CD4-positive, alpha-beta T cell treated with Interleukin-6 at 100 ng/mL for 8 hours (primary cell): ENCODE measurements at regions not wholly inside any gene's neighbourhood (a gene's known extent, or its start where the extent isn't known, plus 50 kb on each side); places are given as distances from the start of the nearest gene placed in this dataset.

Source experiments
- DNase-seq: peaks from one replicate; pipeline ENCODE4 v3.0.0-alpha.2; 2020; ENCODE audit warnings: mixed read lengths, low spot score

DNA sequence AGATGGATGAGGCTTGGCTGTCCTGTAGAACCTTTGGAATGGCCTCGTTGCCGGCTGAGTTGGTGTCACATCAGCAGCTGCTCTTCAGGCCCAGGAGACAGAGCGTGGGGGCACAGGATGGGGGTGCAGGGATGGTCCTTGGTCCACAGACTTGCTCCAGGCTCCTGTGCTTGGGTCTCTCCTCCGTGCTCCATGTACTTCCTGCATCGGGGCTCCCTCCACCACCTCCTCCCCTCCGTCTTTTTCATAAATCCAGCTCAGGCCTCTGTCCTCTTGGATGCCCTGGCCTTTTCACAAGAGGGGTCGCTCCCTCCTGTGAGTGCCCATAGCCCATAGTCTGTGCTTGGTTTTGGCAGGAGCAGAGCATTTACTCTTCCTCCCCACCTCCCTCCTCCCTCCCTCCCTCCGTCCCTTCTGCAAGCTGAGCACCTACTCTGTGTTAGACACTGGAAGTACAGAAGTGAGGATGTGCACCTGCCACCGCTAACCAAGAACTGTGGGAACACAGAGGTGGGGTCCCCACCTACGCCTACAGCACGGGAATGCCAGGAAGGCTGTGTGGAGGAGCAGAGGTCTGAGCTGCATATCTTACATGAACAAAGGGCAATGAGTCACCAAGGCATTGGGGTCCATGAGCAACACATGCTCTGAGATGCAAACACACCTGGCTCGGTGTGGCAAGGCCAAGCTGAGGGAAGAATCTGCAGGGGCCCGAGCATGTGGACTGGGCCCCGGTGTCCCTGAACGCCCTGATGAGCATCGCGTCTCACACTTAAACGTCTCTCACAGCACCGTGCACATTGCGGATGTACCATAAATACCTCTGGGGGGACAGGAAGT lies 458.7 kb upstream of the HS6ST1 start:
- no peak for DNase-seq

DNA sequence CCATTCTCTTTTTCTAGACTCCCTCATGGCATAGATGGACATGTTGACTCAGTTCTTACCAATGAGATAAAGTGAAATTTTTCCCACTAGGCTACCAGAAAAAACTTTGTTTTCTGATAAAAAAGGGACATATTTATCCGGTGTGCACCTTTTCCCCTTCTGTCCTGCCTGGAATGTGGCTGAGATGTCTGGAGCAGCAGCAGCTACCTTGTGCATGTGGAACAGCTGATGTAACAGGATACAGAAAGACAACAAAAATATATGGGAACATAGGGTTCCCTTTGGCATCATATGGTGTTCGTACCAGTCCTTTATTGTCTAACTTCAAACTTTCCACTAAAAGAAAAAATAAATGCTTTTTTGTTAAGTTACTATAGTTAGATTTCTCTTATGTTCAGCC lies 460.2 kb upstream of the HS6ST1 start:
- DNase-seq, result no peak

GRCh38 chr2:128779301-128780095 lies 460.8 kb upstream of the HS6ST1 start:
- no peak for DNase-seq

DNA sequence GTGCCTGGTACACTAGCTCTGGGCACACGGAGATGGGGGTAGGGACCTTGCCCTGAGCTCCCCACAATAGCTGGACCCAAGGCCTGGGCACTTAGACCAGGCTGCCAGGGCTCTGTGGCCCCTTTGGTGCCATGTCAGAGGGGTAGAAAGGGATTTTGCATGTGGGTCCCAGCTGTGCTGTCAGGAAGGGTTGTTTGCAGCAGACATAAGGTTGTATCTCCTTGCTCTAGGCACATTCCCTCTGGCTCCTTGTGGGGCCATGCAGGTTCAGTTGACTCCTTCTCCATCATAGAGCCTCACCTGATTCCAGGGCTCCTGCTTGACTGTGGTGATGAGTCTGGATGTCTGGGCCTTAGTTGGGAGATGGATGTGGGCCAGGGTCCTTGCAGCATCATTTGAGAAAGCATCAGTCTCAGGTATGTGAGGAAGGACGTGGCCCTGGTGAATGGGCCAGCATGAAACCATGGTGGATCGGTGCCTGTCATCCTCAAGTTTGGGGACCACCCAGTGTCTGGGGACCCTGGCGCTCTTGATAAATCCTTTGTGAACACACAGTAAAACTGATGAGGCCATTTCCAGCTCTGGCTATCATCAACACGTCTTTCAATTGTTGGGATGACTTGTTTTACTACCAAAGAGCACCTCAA lies 461.9 kb upstream of the HS6ST1 start:
- DNase-seq, result no peak

- no peak for DNase-seq
These were observed 462.5 kb upstream of the HS6ST1 start for GRCh38 chr2:128781166-128781565.

DNA sequence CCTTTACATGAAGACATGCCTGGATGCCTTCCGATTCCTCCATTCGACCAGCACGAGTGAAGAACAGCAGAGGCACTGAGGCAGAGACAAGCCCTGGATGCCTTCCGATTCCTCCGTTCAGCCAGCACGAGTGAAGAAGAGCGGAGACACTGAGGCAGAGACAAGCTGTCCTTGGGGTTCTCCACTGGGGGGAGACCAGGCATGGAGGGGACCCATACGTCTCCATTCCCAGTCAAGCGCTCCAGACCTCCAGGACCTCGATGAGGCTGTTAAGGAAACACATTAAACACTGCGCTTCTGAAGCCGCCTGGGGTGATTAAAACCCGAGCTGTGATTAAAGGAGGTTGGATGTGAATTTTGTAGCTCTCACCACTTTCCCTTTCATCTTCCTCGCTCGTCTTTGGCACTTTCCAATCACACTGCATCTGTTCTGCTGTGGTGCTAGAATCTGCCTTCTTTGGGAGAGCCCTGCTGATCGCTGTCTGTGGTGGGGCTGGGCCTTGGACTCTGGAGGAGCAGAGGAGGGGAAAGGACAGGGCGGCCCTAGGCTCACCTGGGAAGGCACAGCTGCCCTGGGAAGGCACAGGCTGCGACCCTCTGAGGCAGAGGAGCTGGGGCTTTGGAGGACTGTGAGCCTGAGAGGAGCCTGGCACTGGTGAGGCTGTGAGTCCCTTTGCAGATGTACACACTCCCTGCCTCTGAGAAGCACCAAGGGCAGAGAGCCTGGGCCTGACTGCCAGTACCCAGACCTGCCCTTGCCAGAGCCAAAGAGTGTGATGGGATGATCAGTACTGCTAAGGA lies 463.1 kb upstream of the HS6ST1 start:
- no peak for DNase-seq

DNA sequence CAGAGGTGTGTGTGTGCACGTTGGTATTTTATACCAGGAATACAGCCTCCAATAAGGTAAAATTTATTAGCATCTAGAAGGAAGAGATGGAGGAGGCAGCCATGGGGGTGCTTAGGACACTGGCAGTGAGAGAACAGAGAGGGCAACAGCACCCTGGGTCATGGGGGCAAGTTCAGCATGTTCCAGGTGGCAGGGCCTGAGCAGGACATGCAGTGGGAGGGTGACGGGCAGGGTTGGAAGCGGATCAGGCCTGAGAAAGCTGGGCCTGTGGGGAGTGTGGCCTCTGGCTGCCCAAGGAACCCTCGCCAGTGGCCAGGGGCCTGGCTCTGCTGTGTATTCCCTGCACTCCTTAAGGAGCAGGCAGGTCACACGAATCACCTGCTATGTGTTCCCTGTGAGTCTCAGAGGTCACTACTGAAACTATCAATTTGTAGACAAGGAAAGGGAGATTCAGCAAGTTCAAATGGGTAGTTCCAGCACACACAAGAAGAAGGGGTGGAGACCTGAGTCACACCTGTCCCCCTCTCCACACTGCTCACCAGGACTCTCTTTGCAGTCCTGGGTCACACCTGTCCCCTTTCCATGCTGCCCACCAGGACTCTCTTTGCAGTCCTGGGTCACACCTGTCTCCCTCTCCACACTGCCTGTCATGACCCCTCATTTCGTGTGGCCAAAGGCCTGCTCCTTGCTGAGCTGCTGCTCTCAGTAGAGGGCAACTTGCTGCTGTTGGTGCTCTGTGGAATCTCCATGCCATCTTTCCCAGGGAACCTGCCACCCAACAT lies 463.9 kb upstream of the HS6ST1 start:
- DNase-seq, result no peak

GRCh38 chr2:128783193-128783671 lies 464.6 kb upstream of the HS6ST1 start:
- DNase-seq, result no peak

GRCh38 chr2:128783896-128784295 lies 465.2 kb upstream of the HS6ST1 start:
- DNase-seq, result no peak

GRCh38 chr2:128784626-128785306 lies 466.1 kb upstream of the HS6ST1 start:
- no peak for DNase-seq

DNA sequence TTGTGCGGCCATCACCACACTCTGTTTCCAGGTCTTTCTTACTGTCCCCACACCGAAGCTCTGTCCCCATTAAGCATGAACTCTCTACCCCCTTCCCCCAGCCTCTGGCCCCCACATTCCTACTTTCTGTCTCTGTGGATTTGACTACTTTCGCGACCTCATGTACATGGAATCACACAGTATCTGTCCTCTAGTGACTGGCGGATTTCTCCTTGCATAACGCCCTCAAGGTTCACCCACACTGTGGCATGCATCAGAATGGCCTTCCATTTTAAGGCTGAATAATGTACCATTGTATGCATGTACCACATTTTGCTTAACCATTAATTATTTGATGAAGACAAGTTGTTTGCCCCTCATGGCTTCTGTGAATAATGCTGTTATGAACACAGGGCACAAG lies 467.6 kb upstream of the HS6ST1 start:
- DNase-seq, result no peak

GRCh38 chr2:128786741-128787478 lies 468.2 kb upstream of the HS6ST1 start:
- DNase-seq, result no peak

- no peak for DNase-seq
These were observed 468.9 kb upstream of the HS6ST1 start for GRCh38 chr2:128787616-128788015.

DNA sequence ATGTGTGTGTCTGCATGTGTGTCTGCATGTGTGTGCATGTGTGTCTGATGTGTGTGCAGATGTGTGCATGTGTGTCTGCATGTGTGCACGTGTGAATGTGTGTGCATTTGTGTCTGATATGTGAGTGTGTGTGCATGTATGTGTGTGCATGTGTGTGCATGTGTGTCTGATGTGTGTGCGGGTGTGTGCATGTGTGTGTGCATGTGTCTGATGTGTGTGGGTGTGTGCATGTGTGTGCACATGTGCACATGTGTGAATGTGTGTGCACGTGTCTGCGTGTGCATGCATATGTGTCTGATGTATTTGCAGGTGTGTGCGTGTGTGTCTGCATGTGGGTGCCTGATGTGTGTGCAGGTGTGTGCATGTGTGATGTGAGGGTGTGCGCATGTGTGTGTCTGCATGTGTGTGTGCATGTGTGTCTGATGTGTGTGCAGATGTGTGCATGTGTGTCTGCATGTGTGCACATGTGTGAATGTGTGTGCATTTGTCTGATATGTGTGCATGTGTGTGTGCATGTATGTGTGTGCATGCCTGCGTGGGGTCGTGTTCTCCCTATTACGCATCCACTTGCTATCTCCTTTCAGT lies 470.1 kb upstream of the HS6ST1 start:
- no peak for DNase-seq

DNA sequence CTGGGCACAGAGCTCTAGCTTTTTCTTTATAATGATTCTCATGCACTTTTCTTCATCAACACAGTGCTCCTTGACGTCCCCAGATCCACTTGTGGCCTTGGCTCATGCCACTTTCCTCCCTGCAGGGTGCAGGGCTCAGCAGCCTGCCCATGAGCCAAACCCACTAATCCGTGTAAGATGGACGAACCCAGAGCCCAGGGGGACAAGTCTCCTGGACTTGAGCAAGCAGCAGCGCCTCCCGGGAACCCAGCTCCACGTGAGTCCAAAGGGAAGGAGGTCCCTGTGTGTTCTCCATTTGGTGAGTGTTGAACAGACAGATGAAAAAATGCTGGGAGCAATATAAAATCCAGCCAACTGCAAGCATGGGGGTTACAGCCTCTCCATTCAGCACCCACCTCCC lies 470.6 kb upstream of the HS6ST1 start:
- DNase-seq, result no peak

- DNase-seq, result no peak
These were observed 471.2 kb upstream of the HS6ST1 start for GRCh38 chr2:128789776-128790455.

DNA sequence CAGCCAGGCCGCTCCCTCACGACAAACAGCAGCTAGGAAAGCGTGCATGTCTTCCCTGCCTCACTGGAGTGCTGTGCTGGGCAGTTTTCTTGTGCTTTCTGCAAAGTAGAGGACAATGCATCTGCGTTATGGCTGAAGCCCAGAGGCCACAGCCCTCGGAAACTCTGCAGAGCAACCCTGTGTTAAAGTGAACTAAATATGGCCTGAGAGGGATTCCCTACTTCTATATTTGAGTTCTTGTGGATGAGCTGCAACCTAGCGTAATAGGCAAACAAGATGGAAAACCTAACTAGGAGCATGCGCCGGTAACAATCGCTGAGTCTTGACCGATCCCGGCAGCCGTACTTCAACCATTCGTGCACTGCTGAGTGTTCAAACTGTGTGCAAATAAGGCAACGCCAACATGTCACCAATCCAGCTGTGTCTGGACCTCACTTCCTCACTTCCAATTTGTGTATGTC lies 471.9 kb upstream of the HS6ST1 start:
- no peak for DNase-seq

DNA sequence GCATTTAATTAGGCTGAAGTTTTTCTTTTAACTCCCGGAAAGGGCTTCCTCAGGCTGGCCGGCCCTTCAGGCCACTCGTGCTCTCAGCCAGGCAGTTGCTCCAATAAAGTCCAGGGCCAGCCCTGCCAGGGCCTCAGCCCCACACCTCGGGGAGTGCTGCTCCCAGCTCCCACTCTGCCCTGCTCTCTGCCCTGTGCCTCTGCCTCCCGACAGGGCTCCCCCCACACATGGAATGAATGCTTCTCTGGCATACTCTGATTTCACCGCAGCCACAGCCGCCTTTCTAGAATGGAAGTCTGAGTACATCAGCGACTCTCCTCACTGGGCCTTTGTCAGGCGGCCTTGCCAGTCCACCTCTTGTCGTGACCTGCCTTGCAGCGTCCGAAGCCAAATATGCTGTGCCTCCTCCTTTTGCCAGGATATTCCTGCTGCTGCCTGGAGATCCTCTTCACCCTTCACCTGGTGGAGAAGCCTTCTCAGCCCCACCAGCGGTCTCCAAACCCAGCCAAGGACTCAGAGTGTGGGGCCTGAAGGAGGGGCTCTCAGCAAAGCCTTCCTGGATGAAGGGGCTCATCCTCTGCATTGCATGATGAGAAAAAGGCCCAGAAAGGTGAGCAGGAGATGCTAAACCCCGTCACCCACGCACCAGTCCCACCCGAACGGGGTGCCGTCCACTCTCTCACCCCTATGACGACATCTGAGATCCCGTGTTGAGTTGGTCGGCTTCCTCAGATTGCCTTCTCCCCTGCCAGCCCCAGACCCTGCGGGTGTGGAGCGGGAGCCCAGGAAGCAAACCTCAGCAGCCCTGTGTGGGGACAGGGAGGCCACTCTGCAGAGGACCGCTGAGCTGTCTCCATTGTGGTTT lies 472.7 kb upstream of the HS6ST1 start:
- no peak for DNase-seq
